PC-3 (cell line): ENCODE measurements at regions not wholly inside any gene's neighbourhood (a gene's known extent, or its start where the extent isn't known, plus 50 kb on each side); places are given as distances from the start of the nearest gene placed in this dataset.

Experiments
- ATAC-seq: fragments of 200-7000 bp; cut with Tn5 transposase; 2 replicates; pipeline ENCODE4 v1.9.1; 2020; ENCODE audit warnings: mild to moderate bottlenecking, moderate library complexity
- BruUV-seq: library from RNA; stranded (reverse); fragments of 400-500 nt; replicated peaks from 2 replicates; lab custom pipeline; 2021; lab: Mats Ljungman, UMichigan
- CTCF ChIA-PET: fragments of 300-600 bp; sonication (Branson Sonifier 250); formaldehyde crosslinking; loops from one replicate; lab custom pipeline; 2022; ENCODE audit warnings: antibody characterized with exemption; lab: Charles Lee
- POLR2A ChIA-PET: fragments of 300-600 bp; sonication (Branson Sonifier 250); formaldehyde crosslinking; loops from one replicate; lab custom pipeline; 2022; ENCODE audit warnings: antibody characterized with exemption; ENCODE audit not compliant: unreplicated experiment; lab: Charles Lee
- DNase-seq: peaks from one replicate; pipeline ENCODE4 v3.0.0-alpha.2; 2015
- H2AFZ ChIP-seq: fragments of 300-600 bp; sonication (generic); 2 replicates; pipeline ENCODE4 v1.6.0; 2016; ENCODE audit warnings: antibody characterized with exemption, low read length
- H3F3A ChIP-seq: fragments of 300-600 bp; sonication (generic); one replicate; pipeline ENCODE4 v1.6.0; 2017; ENCODE audit warnings: antibody characterized with exemption, low read length, control low read depth, mild to moderate bottlenecking; ENCODE audit not compliant: unreplicated experiment
- H3K27ac ChIP-seq: fragments of 300-600 bp; sonication (generic); 2 replicates; pipeline ENCODE4 v1.5.1; 2016; ENCODE audit warnings: mild to moderate bottlenecking, low read length
- H3K27me3 ChIP-seq: fragments of 300-600 bp; sonication (generic); 2 replicates; pipeline ENCODE4 v1.6.1; 2016; ENCODE audit warnings: low read length, mixed read lengths
- H3K36me3 ChIP-seq: fragments of 300-600 bp; sonication (generic); 2 replicates; pipeline ENCODE4 v1.6.1; 2016; ENCODE audit warnings: low read depth, mixed run types, low read length, mixed read lengths
- H3K4me1 ChIP-seq: fragments of 300-600 bp; sonication (generic); 2 replicates; pipeline ENCODE4 v1.5.1; 2016; ENCODE audit warnings: low read length; ENCODE audit not compliant: insufficient read depth
- H3K4me2 ChIP-seq: fragments of 300-600 bp; sonication (generic); 2 replicates; pipeline ENCODE4 v1.6.0; 2016; ENCODE audit warnings: low read length
- H3K4me3 ChIP-seq: fragments of 300-600 bp; sonication (generic); 2 replicates; pipeline ENCODE4 v1.5.1; 2016; ENCODE audit warnings: mild to moderate bottlenecking, low read length, mixed read lengths
- H3K79me2 ChIP-seq: fragments of 300-600 bp; sonication (generic); 2 replicates; pipeline ENCODE4 v1.6.1; 2017; ENCODE audit warnings: low read length, mixed read lengths
- H3K9ac ChIP-seq: fragments of 300-600 bp; sonication (generic); 2 replicates; pipeline ENCODE4 v1.6.0; 2016; ENCODE audit warnings: mild to moderate bottlenecking, low read length
- H3K9me2 ChIP-seq: fragments of 300-600 bp; sonication (generic); replicated peaks from 2 replicates; pipeline ENCODE4 v1.6.1; 2016; ENCODE audit warnings: mixed run types, low read length, mixed read lengths
- H3K9me3 ChIP-seq: fragments of 300-600 bp; sonication (generic); 2 replicates; pipeline ENCODE4 v1.6.1; 2016; ENCODE audit warnings: low read length, mixed read lengths
- H4K20me1 ChIP-seq: fragments of 300-600 bp; sonication (generic); 2 replicates; pipeline ENCODE4 v1.6.1; 2016; ENCODE audit warnings: low read length, mixed read lengths
- CTCF ChIP-seq: fragments of 300-600 bp; sonication (generic); conservative IDR thresholded peaks from 2 replicates; pipeline ENCODE4 v1.5.1; 2017; ENCODE audit warnings: antibody characterized with exemption, low read depth, mild to moderate bottlenecking, low read length
- EZH2 ChIP-seq: fragments of 300-600 bp; sonication (generic); IDR thresholded peaks from one replicate; pipeline ENCODE4 v1.6.1; 2017; ENCODE audit warnings: antibody characterized with exemption, mild to moderate bottlenecking, low read length; ENCODE audit not compliant: unreplicated experiment
- EZH2phosphoT487 ChIP-seq: fragments of 300-600 bp; sonication (generic); IDR thresholded peaks from 2 replicates; pipeline ENCODE4 v1.6.1; 2018; ENCODE audit warnings: mild to moderate bottlenecking, antibody characterized with exemption, low read length, borderline replicate concordance
- intact Hi-C: fragments of 100-400 bp; cut with micrococcal nuclease; formaldehyde crosslinking; loops from 2 replicates; pipeline ENCODE4 v1.9.0; 2023

- Histone ChIP-seq H3K36me3 (no peaks in the 10 kb centered on the region), H3K9ac (no peak overlapping the region), H3K9me2 (no peaks in the 10 kb centered on the region), H3K79me2 (no peaks in the 10 kb centered on the region), H3F3A (no peaks in the 10 kb centered on the region), H3K9me3 (no peaks in the 10 kb centered on the region), H3K27me3 (peaks cover 73% of the 10 kb centered on the region), H4K20me1 (no peaks in the 10 kb centered on the region), H3K27ac (no peak overlapping the region), H3K4me2 (no peak overlapping the region), H2AFZ (no peak overlapping the region), H3K4me3 (no peak overlapping the region), H3K4me1 (no peaks in the 10 kb centered on the region)
- TF ChIP-seq EZH2, result no peak
- TF ChIP-seq EZH2phosphoT487, result no peak
- no peak for TF ChIP-seq CTCF
- CTCF ChIA-PET, result no interaction called here
- intact Hi-C loops, result no loop called here
- BruUV-seq, result no TSS peak
- no peak for DNase-seq
- POLR2A ChIA-PET, result no interaction called here
- no peak for ATAC-seq
These were observed 77.5 kb downstream of the RRAGC start for GRCh38 chr1:38781872-38782617.

- no peaks in the 10 kb centered on the region for H3K79me2 ChIP-seq
- no peaks in the 10 kb centered on the region for H3F3A ChIP-seq
- no peaks in the 10 kb centered on the region for H4K20me1 ChIP-seq
- no peak for ATAC-seq
- H3K9ac ChIP-seq, result no peak overlapping the region
- no peak for TF ChIP-seq EZH2phosphoT487
- TF ChIP-seq CTCF, result no peak
- no peak for TF ChIP-seq EZH2
- BruUV-seq, result no TSS peak
- H3K4me2 ChIP-seq, result no peak overlapping the region
- POLR2A ChIA-PET, result no interaction called here
- H2AFZ ChIP-seq, result no peak overlapping the region
- CTCF ChIA-PET, result no interaction called here
- no peaks in the 10 kb centered on the region for H3K9me3 ChIP-seq
- no peaks in the 10 kb centered on the region for H3K4me1 ChIP-seq
- DNase-seq, result no peak
- H3K27me3 ChIP-seq, result peaks cover 82% of the 10 kb centered on the region
- no peaks in the 10 kb centered on the region for H3K9me2 ChIP-seq
- no peaks in the 10 kb centered on the region for H3K36me3 ChIP-seq
- H3K27ac ChIP-seq, result no peak overlapping the region
- intact Hi-C loops, result no loop called here
- no peak overlapping the region for H3K4me3 ChIP-seq
These were observed 79.4 kb downstream of the RRAGC start for GRCh38 chr1:38780133-38780532.

GRCh38 chr1:38779491-38779890 lies 80.1 kb downstream of the RRAGC start:
- H3K36me3 ChIP-seq, result no peaks in the 10 kb centered on the region
- no TSS peak for BruUV-seq
- no peak for TF ChIP-seq EZH2
- no peak overlapping the region for H3K27ac ChIP-seq
- no peaks in the 10 kb centered on the region for H4K20me1 ChIP-seq
- no peak overlapping the region for H2AFZ ChIP-seq
- DNase-seq, result no peak
- H3K9me2 ChIP-seq, result no peaks in the 10 kb centered on the region
- H3K9me3 ChIP-seq, result no peaks in the 10 kb centered on the region
- no peak overlapping the region for H3K4me3 ChIP-seq
- no peaks in the 10 kb centered on the region for H3K79me2 ChIP-seq
- peaks cover 82% of the 10 kb centered on the region for H3K27me3 ChIP-seq
- ChIA-PET POLR2A (no interaction called here), CTCF (no interaction called here)
- no peak for ATAC-seq
- H3K9ac ChIP-seq, result no peak overlapping the region
- H3F3A ChIP-seq, result no peaks in the 10 kb centered on the region
- intact Hi-C loops, result no loop called here
- no peaks in the 10 kb centered on the region for H3K4me1 ChIP-seq
- H3K4me2 ChIP-seq, result no peak overlapping the region
